HG03025 (cell line): ENCODE measurements at regions not wholly inside any gene's neighbourhood (a gene's known extent, or its start where the extent isn't known, plus 50 kb on each side); places are given as distances from the start of the nearest gene placed in this dataset.
"Not testable (repeated sequence)": the region's sequence is repeated elsewhere in the genome, so short reads cannot be mapped to it uniquely, and the experiment has no call there.

Source experiments
- ATAC-seq: cut with Tn5 transposase; IDR thresholded peaks from one replicate; pipeline ENCODE4 v1.9.1; 2021; ENCODE audit warnings: mild to moderate bottlenecking, moderate library complexity; ENCODE audit not compliant: unreplicated experiment, low FRiP score

- no peak for ATAC-seq
Measured at GRCh38 chr5:121424976-121425375, 426.7 kb upstream of the FTMT start.

- no peak for ATAC-seq
Measured at GRCh38 chr5:121426153-121426552, 425.5 kb upstream of the FTMT start.

GRCh38 chr5:121429761-121430160, 421.9 kb upstream of the FTMT start:
- no peak for ATAC-seq

GRCh38 chr5:121430538-121430937, 421.1 kb upstream of the FTMT start:
- ATAC-seq, result no peak

GRCh38 chr5:121445511-121445910, 406.2 kb upstream of the FTMT start:
- ATAC-seq, result no peak

- ATAC-seq, result no peak
Measured at GRCh38 chr5:121462441-121462840, 389.2 kb upstream of the FTMT start.

- not testable (repeated sequence) for ATAC-seq
Measured at GRCh38 chr5:121471222-121471621, 380.5 kb upstream of the FTMT start.

- ATAC-seq, result no peak
Measured at GRCh38 chr5:121478636-121479035, 373.0 kb upstream of the FTMT start.

- no peak for ATAC-seq
Measured at GRCh38 chr5:121479337-121479736, 372.3 kb upstream of the FTMT start.

GRCh38 chr5:121485281-121485680, 366.4 kb upstream of the FTMT start:
- ATAC-seq, result no peak

- ATAC-seq, result not testable (repeated sequence)
Measured at GRCh38 chr5:121485999-121486398, 365.7 kb upstream of the FTMT start.

- ATAC-seq, result no peak
Measured at GRCh38 chr5:121489972-121490371, 361.7 kb upstream of the FTMT start.

GRCh38 chr5:121497176-121497575, 354.5 kb upstream of the FTMT start:
- no peak for ATAC-seq

GRCh38 chr5:121500310-121500709, 351.4 kb upstream of the FTMT start:
- no peak for ATAC-seq

GRCh38 chr5:121503111-121503840, 348.4 kb upstream of the FTMT start:
- no peak for ATAC-seq

GRCh38 chr5:121516997-121517396, 334.7 kb upstream of the FTMT start:
- no peak for ATAC-seq

- no peak for ATAC-seq
Measured at GRCh38 chr5:121525706-121526105, 326.0 kb upstream of the FTMT start.

GRCh38 chr5:121526908-121527307, 324.8 kb upstream of the FTMT start:
- no peak for ATAC-seq

- no peak for ATAC-seq
Measured at GRCh38 chr5:121533814-121534213, 317.9 kb upstream of the FTMT start.

GRCh38 chr5:121550989-121551388, 300.7 kb upstream of the FTMT start:
- no peak for ATAC-seq

- ATAC-seq, result no peak
Measured at GRCh38 chr5:121559832-121560231, 291.9 kb upstream of the FTMT start.

- ATAC-seq, result no peak
Measured at GRCh38 chr5:121572061-121572460, 279.6 kb upstream of the FTMT start.
